B cell (primary cell): ENCODE measurements at regions not wholly inside any gene's neighbourhood (a gene's known extent, or its start where the extent isn't known, plus 50 kb on each side); places are given as distances from the start of the nearest gene placed in this dataset.

Experiments
- ATAC-seq: fragments of 200-7000 bp; cut with Tn5 transposase; one replicate; pipeline ENCODE4 v1.10.0; 2021; ENCODE audit warnings: low read depth, mild to moderate bottlenecking, moderate number of reproducible peaks, moderate library complexity
- CTCF ChIA-PET: fragments of 350-600 bp; sonication (Branson Sonifier 250); formaldehyde crosslinking; loops from one replicate; lab custom pipeline; 2021; ENCODE audit warnings: antibody characterized with exemption, inconsistent platforms; lab: Charles Lee
- POLR2A ChIA-PET: fragments of 350-600 bp; sonication (Branson Sonifier 250); formaldehyde crosslinking; loops from one replicate; lab custom pipeline; 2021; ENCODE audit warnings: antibody characterized with exemption; lab: Charles Lee
- DNase-seq: peaks from one replicate; pipeline ENCODE4 v3.0.0; 2013
- H2AFZ ChIP-seq: 2 replicates; pipeline ENCODE4 v1.6.1; 2012; ENCODE audit warnings: mild to moderate bottlenecking, low read depth, low read length; ENCODE audit not compliant: insufficient read depth, poor library complexity, severe bottlenecking
- H3K27ac ChIP-seq, 2 donors: 1 replicate in 1 of 2; 2 replicates in 1 of 2; pipeline ENCODE4 v1.5.1; 2012 to 2013; ENCODE audit warnings: low read length in 2 of 2, mild to moderate bottlenecking in 2 of 2, moderate library complexity in 1 of 2
- H3K27me3 ChIP-seq, 4 experiments: fragments of 200-600 bp in 1 of 4; sonication (generic) in 1 of 4; replicated peaks in 1 of 4; 1 replicate in 2 of 4; 2 replicates in 2 of 4; pipeline versions ENCODE4 v1.6.1 to v1.7.0; 2013 to 2016; ENCODE audit warnings: low read length in 3 of 4, mild to moderate bottlenecking in 2 of 4, mixed read lengths in 1 of 4, moderate library complexity in 1 of 4; ENCODE audit not compliant: insufficient read depth in 4 of 4, control insufficient read depth in 3 of 4; ENCODE audit errors: control extremely low read depth in 1 of 4
- H3K36me3 ChIP-seq, 2 experiments: replicated peaks in 1 of 2; 1 replicate in 1 of 2; 2 replicates in 1 of 2; pipeline versions ENCODE4 v1.6.1 to v1.7.1; 2013; ENCODE audit warnings: low read length in 1 of 2; ENCODE audit not compliant: insufficient read depth in 2 of 2, control insufficient read depth in 1 of 2; ENCODE audit errors: control extremely low read depth in 1 of 2, extremely low read depth in 1 of 2
- H3K4me1 ChIP-seq, 2 donors: fragments of 200-600 bp in 1 of 2; sonication (generic) in 1 of 2; 1 replicate in 1 of 2; 2 replicates in 1 of 2; pipeline versions ENCODE4 v1.5.1 to v1.6.1; 2013 to 2017; ENCODE audit warnings: low read length in 2 of 2; ENCODE audit not compliant: control insufficient read depth in 2 of 2, insufficient read depth in 2 of 2
- H3K4me2 ChIP-seq: replicated peaks from 2 replicates; pipeline ENCODE3; 2012; ENCODE audit warnings: mild to moderate bottlenecking, low read depth, low read length; ENCODE audit not compliant: poor library complexity, severe bottlenecking
- H3K4me3 ChIP-seq, 5 experiments: fragments of 200-600 bp in 1 of 5; sonication (generic) in 1 of 5; 1 replicate in 3 of 5; 2 replicates in 2 of 5; pipeline versions ENCODE4 v1.5.1 to v1.7.0; 2011 to 2016; ENCODE audit warnings: low read length in 4 of 5, mild to moderate bottlenecking in 4 of 5, low read depth in 2 of 5, control low read depth in 1 of 5, moderate library complexity in 1 of 5; ENCODE audit not compliant: insufficient read depth in 1 of 5; ENCODE audit errors: control extremely low read depth in 1 of 5, extremely low read depth in 1 of 5
- H3K79me2 ChIP-seq: fragments of 200-600 bp; sonication (generic); one replicate; pipeline ENCODE4 v1.6.0; 2016; ENCODE audit warnings: low read length; ENCODE audit not compliant: control insufficient read depth, insufficient read depth
- H3K9ac ChIP-seq: fragments of 200-600 bp; sonication (generic); 2 replicates; pipeline ENCODE4 v1.6.1; 2017; ENCODE audit warnings: mild to moderate bottlenecking, low read length, moderate library complexity
- H3K9me3 ChIP-seq, 3 donors: one replicate each; pipeline versions ENCODE4 v1.6.1 to v1.7.1; 2013; ENCODE audit warnings: low read length in 2 of 3; ENCODE audit not compliant: control insufficient read depth in 2 of 3, insufficient read depth in 1 of 3; ENCODE audit errors: control extremely low read depth in 1 of 3
- H4K20me1 ChIP-seq: 2 replicates; pipeline ENCODE4 v1.6.0; 2012; ENCODE audit warnings: mild to moderate bottlenecking, low read length; ENCODE audit not compliant: insufficient read depth, control insufficient read depth, poor library complexity, severe bottlenecking
- H3K27ac Mint-ChIP-seq: one replicate; pipeline ENCODE4 v1.8.0; 2021; ENCODE audit warnings: mixed read lengths
- H3K27me3 Mint-ChIP-seq: one replicate; pipeline ENCODE4 v1.8.0; 2021; ENCODE audit warnings: mixed read lengths
- H3K4me1 Mint-ChIP-seq: one replicate; pipeline ENCODE4 v1.8.0; 2021; ENCODE audit warnings: mixed read lengths
- H3K4me3 Mint-ChIP-seq: one replicate; pipeline ENCODE4 v1.8.0; 2021; ENCODE audit warnings: mixed read lengths
- H3K9me3 Mint-ChIP-seq: one replicate; pipeline ENCODE4 v1.8.0; 2022; ENCODE audit warnings: mixed read lengths; ENCODE audit not compliant: insufficient read depth
- EZH2 ChIP-seq: IDR thresholded peaks from 2 replicates; pipeline ENCODE4 v1.6.1; 2012; ENCODE audit warnings: borderline replicate concordance, low read depth, mild to moderate bottlenecking, moderate library complexity, low read length; ENCODE audit not compliant: insufficient read depth, poor library complexity, severe bottlenecking
- WGBS: methylation state at CpG from one replicate; pipeline ENCODE4 v1.1.5; 2013; ENCODE audit warnings: missing lambda C conversion rate; ENCODE audit not compliant: insufficient coverage; 5-methylcytosine and 5-hydroxymethylcytosine counted together
- intact Hi-C: fragments of 100-400 bp; cut with micrococcal nuclease; formaldehyde crosslinking; loops from one replicate; pipeline ENCODE4 v1.10.0; 2022
- TF ChIP-seq, protein P1 (sequence below): fragments of 200-600 bp; IDR thresholded peaks from one replicate; pipeline ENCODE4 v1.8.0; 2022; ENCODE audit warnings: antibody characterized with exemption, mild to moderate bottlenecking

- H3K27ac Mint-ChIP-seq, result no peak overlapping the region
These were observed 224.4 kb downstream of the NEBL start for GRCh38 chr10:20672741-20673140.

GRCh38 chr10:20670579-20670978 lies 226.5 kb downstream of the NEBL start:
- intact Hi-C loops, result no loop called here
- ChIA-PET CTCF (no interaction called here), POLR2A (no interaction called here)
- no peak overlapping the region for H3K9ac ChIP-seq
- Mint-ChIP-seq H3K9me3 (no peaks in the 10 kb centered on the region), H3K4me1 (no peaks in the 10 kb centered on the region), H3K4me3 (no peak overlapping the region), H3K27me3 (no peaks in the 10 kb centered on the region), H3K27ac (no peak overlapping the region)
- no peaks in the 10 kb centered on the region for H4K20me1 ChIP-seq
- no peaks in the 10 kb centered on the region for H3K79me2 ChIP-seq
- no peaks in the 10 kb centered on the region for H3K27me3 ChIP-seq
- H3K9me3 ChIP-seq, result peaks cover 0 to 4% (median 0%) of the 10 kb centered on the region in 3 donors
- WGBS, result 92% methylated on average over 1 of the region's 1 CpG
- TF ChIP-seq EZH2, result no peak
- TF ChIP-seq, protein P1, sequence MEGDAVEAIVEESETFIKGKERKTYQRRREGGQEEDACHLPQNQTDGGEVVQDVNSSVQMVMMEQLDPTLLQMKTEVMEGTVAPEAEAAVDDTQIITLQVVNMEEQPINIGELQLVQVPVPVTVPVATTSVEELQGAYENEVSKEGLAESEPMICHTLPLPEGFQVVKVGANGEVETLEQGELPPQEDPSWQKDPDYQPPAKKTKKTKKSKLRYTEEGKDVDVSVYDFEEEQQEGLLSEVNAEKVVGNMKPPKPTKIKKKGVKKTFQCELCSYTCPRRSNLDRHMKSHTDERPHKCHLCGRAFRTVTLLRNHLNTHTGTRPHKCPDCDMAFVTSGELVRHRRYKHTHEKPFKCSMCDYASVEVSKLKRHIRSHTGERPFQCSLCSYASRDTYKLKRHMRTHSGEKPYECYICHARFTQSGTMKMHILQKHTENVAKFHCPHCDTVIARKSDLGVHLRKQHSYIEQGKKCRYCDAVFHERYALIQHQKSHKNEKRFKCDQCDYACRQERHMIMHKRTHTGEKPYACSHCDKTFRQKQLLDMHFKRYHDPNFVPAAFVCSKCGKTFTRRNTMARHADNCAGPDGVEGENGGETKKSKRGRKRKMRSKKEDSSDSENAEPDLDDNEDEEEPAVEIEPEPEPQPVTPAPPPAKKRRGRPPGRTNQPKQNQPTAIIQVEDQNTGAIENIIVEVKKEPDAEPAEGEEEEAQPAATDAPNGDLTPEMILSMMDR, result no peak
- no peaks in the 10 kb centered on the region for H3K4me1 ChIP-seq
- H3K27ac ChIP-seq, result no peak overlapping the region
- H3K4me3 ChIP-seq, result no peak overlapping the region
- H2AFZ ChIP-seq, result no peak overlapping the region
- H3K4me2 ChIP-seq, result no peak overlapping the region
- ATAC-seq (no peak), DNase-seq (no peak)
- no peaks in the 10 kb centered on the region for H3K36me3 ChIP-seq

More at GRCh38 chr10:20672741-20673140, 224.4 kb downstream of the NEBL start:
- Histone ChIP-seq H3K9ac (no peak overlapping the region), H4K20me1 (no peaks in the 10 kb centered on the region), H2AFZ (no peak overlapping the region), H3K4me3 (no peak overlapping the region), H3K36me3 (no peaks in the 10 kb centered on the region), H3K27me3 (no peaks in the 10 kb centered on the region), H3K9me3 (peaks cover 0 to 3% (median 0%) of the 10 kb centered on the region in 3 donors), H3K27ac (no peak overlapping the region), H3K79me2 (no peaks in the 10 kb centered on the region), H3K4me2 (no peak overlapping the region), H3K4me1 (no peaks in the 10 kb centered on the region)
- intact Hi-C loops, result no loop called here
- POLR2A ChIA-PET, result no interaction called here
- no peak overlapping the region for H3K4me3 Mint-ChIP-seq
- CTCF ChIA-PET, result no interaction called here
- WGBS, result 79% methylated on average over 3 of the region's 5 CpGs
- H3K27me3 Mint-ChIP-seq, result no peaks in the 10 kb centered on the region
- DNase-seq, result no peak
- TF ChIP-seq EZH2, result no peak
- TF ChIP-seq, protein P1, result no peak
- peaks cover 2% of the 10 kb centered on the region for H3K9me3 Mint-ChIP-seq
- no peak for ATAC-seq
- no peaks in the 10 kb centered on the region for H3K4me1 Mint-ChIP-seq
